Gastroesophageal sphincter (tissue), 4 donors: ENCODE measurements at regions not wholly inside any gene's neighbourhood (a gene's known extent, or its start where the extent isn't known, plus 50 kb on each side); places are given as distances from the start of the nearest gene placed in this dataset.
A peak's percentile ranks its signal among the peaks of the same experiment; 100 is the strongest.

ENCODE experiments used
- ATAC-seq: fragments of 150-250 bp; one replicate; pipeline ENCODE4 v1.9.1; 2016; ENCODE audit warnings: mild to moderate bottlenecking, moderate library complexity
- H3K27ac ChIP-seq, 4 donors: fragments of 200-600 bp; sonication (generic) in 3 of 4; 1 replicate in 3 of 4; 2 replicates in 1 of 4; pipeline ENCODE4 v1.5.1; 2016 to 2019
- H3K27me3 ChIP-seq: fragments of 200-600 bp; sonication (generic); one replicate; pipeline ENCODE4 v1.5.1; 2019
- H3K36me3 ChIP-seq, 2 donors: fragments of 200-600 bp; sonication (generic); one replicate each; pipeline ENCODE4 v1.5.1; 2019; ENCODE audit warnings: control low read depth in 1 of 2
- H3K4me1 ChIP-seq, 3 donors: fragments of 200-600 bp; sonication (generic); 1 replicate in 2 of 3; 2 replicates in 1 of 3; pipeline ENCODE4 v1.5.1; 2016 to 2019; ENCODE audit warnings: control low read depth in 2 of 3
- H3K4me3 ChIP-seq, 2 donors: fragments of 200-600 bp; sonication (generic); one replicate each; pipeline ENCODE4 v1.5.1; 2019; ENCODE audit warnings: mild to moderate bottlenecking in 1 of 2, moderate library complexity in 1 of 2
- H3K9me3 ChIP-seq, 3 donors: fragments of 200-600 bp; sonication (generic); one replicate each; pipeline ENCODE4 v1.5.1; 2017 to 2019; ENCODE audit warnings: control low read depth in 2 of 3
- CTCF ChIP-seq, 4 experiments: fragments of 200-600 bp in 2 of 4; fragments of 450-650 bp in 2 of 4; sonication (generic) in 1 of 4; IDR thresholded peaks; one replicate each; pipeline ENCODE4 v1.5.1; 2017 to 2019; ENCODE audit warnings: antibody characterized with exemption in 4 of 4, mild to moderate bottlenecking in 2 of 4, moderate library complexity in 2 of 4
- EP300 ChIP-seq: sonication (generic); formaldehyde crosslinking; IDR thresholded peaks from one replicate; pipeline ENCODE4 v1.6.1; 2017; ENCODE audit warnings: antibody characterized with exemption, mild to moderate bottlenecking
- POLR2A ChIP-seq, 2 donors: fragments of 450-650 bp; IDR thresholded peaks; one replicate each; pipeline ENCODE4 v1.6.1; 2017; ENCODE audit warnings: antibody characterized with exemption in 2 of 2, mild to moderate bottlenecking in 2 of 2, moderate library complexity in 1 of 2
- POLR2AphosphoS5 ChIP-seq: sonication (generic); formaldehyde crosslinking; IDR thresholded peaks from one replicate; pipeline ENCODE4 v1.6.1; 2017; ENCODE audit warnings: antibody characterized with exemption
- WGBS, 2 donors: methylation state at CpG; one replicate each; pipeline ENCODE4 v1.1.5; 2018; ENCODE audit warnings: low coverage in 1 of 2; 5-methylcytosine and 5-hydroxymethylcytosine counted together

- no peak overlapping the region for H3K27ac ChIP-seq
- 92 to 96% methylated on average over 2 of the region's 2 CpGs for WGBS, 2 donors
- H3K9me3 ChIP-seq = peaks cover 0 to 12% (median 0%) of the 10 kb centered on the region in 3 donors
- H3K27me3 ChIP-seq = no peaks in the 10 kb centered on the region
- no peak overlapping the region for H3K4me3 ChIP-seq
- no peak for TF ChIP-seq POLR2AphosphoS5
- no peak for TF ChIP-seq EP300
- TF ChIP-seq CTCF (IDR thresholded peaks at IDR 0.05) = no peak
- TF ChIP-seq POLR2A (IDR thresholded peaks at IDR 0.05) = no peak
- no peaks in the 10 kb centered on the region for H3K36me3 ChIP-seq
- no peaks in the 10 kb centered on the region for H3K4me1 ChIP-seq
- ATAC-seq = no peak
Measured at GRCh38 chr2:220743203-220743602, 828.9 kb downstream of the EPHA4 start.

- TF ChIP-seq POLR2AphosphoS5 (no peak), POLR2A (IDR thresholded peaks at IDR 0.05) (no peak), EP300 (no peak), CTCF (IDR thresholded peaks at IDR 0.05) (no peak)
- H3K27ac ChIP-seq = no peak overlapping the region
- WGBS, 2 donors = 38 to 53% methylated on average over 2 of the region's 2 CpGs
- H3K27me3 ChIP-seq = no peaks in the 10 kb centered on the region
- no peak overlapping the region for H3K4me3 ChIP-seq
- H3K36me3 ChIP-seq = no peaks in the 10 kb centered on the region
- H3K4me1 ChIP-seq = no peaks in the 10 kb centered on the region
- no peak for ATAC-seq
- no peaks in the 10 kb centered on the region for H3K9me3 ChIP-seq
Measured at GRCh38 chr2:220744861-220745260, 827.2 kb downstream of the EPHA4 start.

- whole genome bisulfite sequencing, 2 donors = 85 to 93% methylated on average over 3 to 4 of the region's 8 CpGs
- Histone ChIP-seq H3K4me1 (no peaks in the 10 kb centered on the region), H3K4me3 (no peak overlapping the region), H3K36me3 (no peaks in the 10 kb centered on the region), H3K9me3 (no peaks in the 10 kb centered on the region), H3K27ac (no peak overlapping the region), H3K27me3 (no peaks in the 10 kb centered on the region)
- ATAC-seq = no peak
- TF ChIP-seq POLR2A (IDR thresholded peaks at IDR 0.05) = no peak
- TF ChIP-seq EP300 = no peak
- TF ChIP-seq POLR2AphosphoS5 = peak; percentile 63
- no peak for TF ChIP-seq CTCF (IDR thresholded peaks at IDR 0.05)
Measured at GRCh38 chr2:220745682-220746081, 826.4 kb downstream of the EPHA4 start.

- H3K4me1 ChIP-seq = no peaks in the 10 kb centered on the region
- H3K27me3 ChIP-seq = no peaks in the 10 kb centered on the region
- no peak overlapping the region for H3K27ac ChIP-seq
- 92 to 100% methylated on average over 1 of the region's 1 CpG for WGBS, 2 donors
- no peaks in the 10 kb centered on the region for H3K9me3 ChIP-seq
- ATAC-seq = no peak
- H3K4me3 ChIP-seq = no peak overlapping the region
- H3K36me3 ChIP-seq = no peaks in the 10 kb centered on the region
- TF ChIP-seq POLR2AphosphoS5 (no peak), CTCF (IDR thresholded peaks at IDR 0.05) (no peak), EP300 (no peak), POLR2A (IDR thresholded peaks at IDR 0.05) (no peak)
Measured at GRCh38 chr2:220747736-220748135, 824.4 kb downstream of the EPHA4 start.

GRCh38 chr2:220748875-220749479, 823.1 kb downstream of the EPHA4 start:
- no peak for ATAC-seq
- no peak overlapping the region for H3K4me3 ChIP-seq
- H3K4me1 ChIP-seq = no peaks in the 10 kb centered on the region
- no peaks in the 10 kb centered on the region for H3K36me3 ChIP-seq
- no peak overlapping the region for H3K27ac ChIP-seq
- no peak for TF ChIP-seq CTCF (IDR thresholded peaks at IDR 0.05)
- TF ChIP-seq POLR2AphosphoS5 = no peak
- TF ChIP-seq EP300 = no peak
- TF ChIP-seq POLR2A (IDR thresholded peaks at IDR 0.05) = no peak
- no CpG with 5 or more reads among the region's 12 CpGs for WGBS, 2 donors
- no peaks in the 10 kb centered on the region for H3K27me3 ChIP-seq
- H3K9me3 ChIP-seq = no peaks in the 10 kb centered on the region
